ENCODE measurements at regions not wholly inside any gene's neighbourhood (a gene's known extent, or its start where the extent isn't known, plus 50 kb on each side); places are given as distances from the start of the nearest gene placed in this dataset.
"Not testable (repeated sequence)": the region's sequence is repeated elsewhere in the genome, so short reads cannot be mapped to it uniquely, and the experiment has no call there.

DNA sequence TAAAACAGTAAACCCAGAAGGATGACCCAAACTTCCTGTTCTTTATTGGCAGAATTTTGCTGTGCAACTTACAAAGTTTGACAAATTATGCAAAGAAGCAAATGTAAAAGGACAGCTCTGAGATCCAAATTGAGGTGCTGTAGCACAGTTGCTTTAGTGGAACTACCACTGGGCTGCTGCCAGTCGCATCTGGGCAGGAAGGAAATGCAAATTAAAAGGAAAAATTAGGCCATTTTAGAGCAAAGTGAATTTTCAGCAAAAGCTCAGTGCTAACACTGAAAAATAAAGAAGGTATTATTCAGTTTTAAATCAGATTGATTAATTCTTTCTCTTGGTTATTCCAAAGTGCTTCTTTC lies 104.5 kb downstream of the ZMAT3 start:
- H3K9me3 Mint-ChIP-seq = no peaks in the 10 kb centered on the region
- H3K36me3 Mint-ChIP-seq (ENCODE audit: insufficient read depth) = no peaks in the 10 kb centered on the region
- peaks cover 13% of the 10 kb centered on the region for H3K4me1 Mint-ChIP-seq (ENCODE audit: low read depth)
- DNase-seq (no peak), ATAC-seq (no peak)
- no peaks in the 10 kb centered on the region for H3K27me3 Mint-ChIP-seq (ENCODE audit: low read depth)
- no peak overlapping the region for H3K4me3 Mint-ChIP-seq

DNA sequence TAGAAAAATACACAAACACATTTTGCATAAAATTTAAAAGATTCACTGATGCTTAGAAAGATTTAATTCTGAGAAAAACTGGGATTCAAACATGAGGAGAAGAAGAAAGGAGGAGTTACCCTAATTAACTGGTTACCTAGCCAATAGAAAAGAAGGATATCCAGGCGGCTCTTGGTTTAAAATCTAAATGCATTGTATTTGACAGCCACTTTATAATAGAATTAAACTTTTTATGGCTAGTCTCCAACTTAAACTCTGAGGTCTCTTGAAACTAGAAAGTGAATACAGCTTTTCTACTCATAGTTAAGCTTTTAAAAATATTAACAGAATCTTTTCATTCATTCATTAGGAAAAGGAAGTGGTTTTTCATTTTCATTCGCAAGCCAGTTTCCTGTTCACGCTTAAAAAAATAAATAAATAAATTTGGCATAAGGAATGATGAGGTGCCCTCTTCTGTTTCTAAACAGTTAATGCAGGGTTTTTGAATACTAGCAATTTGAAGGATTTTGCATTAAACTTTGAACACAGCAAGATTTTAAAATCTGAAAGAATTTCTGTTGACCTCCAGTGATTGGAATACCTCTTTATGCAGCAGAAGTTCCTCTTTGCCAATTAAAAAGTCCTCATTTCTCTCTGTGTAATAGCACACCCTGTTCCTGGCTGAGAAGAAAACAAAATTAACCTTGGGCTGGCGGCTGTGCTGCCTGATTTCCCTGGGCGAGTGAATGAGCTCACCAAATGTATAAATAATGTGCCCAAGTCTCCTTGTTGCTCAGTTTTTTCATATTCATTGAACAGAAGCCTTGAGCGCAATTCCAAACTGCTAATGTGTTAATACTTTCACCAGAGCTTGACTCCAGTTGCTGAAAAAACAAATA lies 105.1 kb downstream of the ZMAT3 start:
- ATAC-seq = no peak
- H3K9me3 Mint-ChIP-seq = no peaks in the 10 kb centered on the region
- DNase-seq = no peak
- H3K4me3 Mint-ChIP-seq = no peak overlapping the region
- H3K27me3 Mint-ChIP-seq (ENCODE audit: low read depth) = no peaks in the 10 kb centered on the region
- H3K36me3 Mint-ChIP-seq (ENCODE audit: insufficient read depth) = no peaks in the 10 kb centered on the region
- H3K4me1 Mint-ChIP-seq (ENCODE audit: low read depth) = peaks cover 13% of the 10 kb centered on the region

- Mint-ChIP-seq H3K4me1 (ENCODE audit: low read depth) (peaks cover 13% of the 10 kb centered on the region), H3K9me3 (no peaks in the 10 kb centered on the region), H3K36me3 (ENCODE audit: insufficient read depth) (peaks cover 14% of the 10 kb centered on the region), H3K27me3 (ENCODE audit: low read depth) (no peaks in the 10 kb centered on the region), H3K4me3 (no peak overlapping the region)
- DNase-seq = no peak
- ATAC-seq = no peak
Observed at GRCh38 chr3:178964551-178964950, 107.1 kb downstream of the ZMAT3 start.

GRCh38 chr3:178960918-178961317 lies 110.7 kb downstream of the ZMAT3 start:
- no peaks in the 10 kb centered on the region for H3K27me3 Mint-ChIP-seq (ENCODE audit: low read depth)
- H3K4me3 Mint-ChIP-seq = no peak overlapping the region

DNA sequence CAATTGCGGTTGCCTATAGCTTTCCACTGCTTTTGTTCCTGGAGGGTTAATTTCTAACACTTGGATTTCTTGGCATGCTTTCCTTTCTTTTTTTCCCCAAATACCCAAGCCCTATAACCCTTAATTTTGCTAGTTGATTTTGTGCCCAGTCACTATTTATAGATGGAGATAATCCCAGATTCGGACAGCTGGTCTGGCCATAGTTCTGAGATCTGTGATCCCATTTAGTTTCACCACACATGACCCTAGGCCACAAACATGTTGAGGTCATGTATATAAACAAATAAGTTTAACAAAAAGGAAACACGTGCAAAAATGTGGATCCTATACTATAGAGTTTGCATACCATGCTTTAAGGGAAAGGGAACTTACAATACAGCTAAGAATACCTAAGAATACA lies 111.4 kb downstream of the ZMAT3 start:
- no peaks in the 10 kb centered on the region for H3K9me3 Mint-ChIP-seq
- ATAC-seq (no peak), DNase-seq (no peak)
- peaks cover 18% of the 10 kb centered on the region for H3K36me3 Mint-ChIP-seq (ENCODE audit: insufficient read depth)
- no peaks in the 10 kb centered on the region for H3K4me1 Mint-ChIP-seq (ENCODE audit: low read depth)
- no peaks in the 10 kb centered on the region for H3K27me3 Mint-ChIP-seq (ENCODE audit: low read depth)
- H3K4me3 Mint-ChIP-seq = no peak overlapping the region

More at GRCh38 chr3:178960918-178961317, 110.7 kb downstream of the ZMAT3 start:
- no peak for DNase-seq
- Mint-ChIP-seq H3K36me3 (ENCODE audit: insufficient read depth) (peaks cover 18% of the 10 kb centered on the region), H3K4me1 (ENCODE audit: low read depth) (no peaks in the 10 kb centered on the region), H3K9me3 (no peaks in the 10 kb centered on the region)
- ATAC-seq = no peak

GRCh38 chr3:178950676-178951075 lies 120.9 kb downstream of the ZMAT3 start:
- Mint-ChIP-seq H3K4me1 (ENCODE audit: low read depth) (no peaks in the 10 kb centered on the region), H3K36me3 (ENCODE audit: insufficient read depth) (peaks cover 1% of the 10 kb centered on the region), H3K27me3 (ENCODE audit: low read depth) (no peaks in the 10 kb centered on the region), H3K9me3 (peaks cover 10% of the 10 kb centered on the region), H3K4me3 (no peak overlapping the region)
- ATAC-seq = no peak
- no peak for DNase-seq

GRCh38 chr3:178949896-178950295 lies 121.7 kb downstream of the ZMAT3 start:
- ATAC-seq (no peak), DNase-seq (no peak)
- peaks cover 10% of the 10 kb centered on the region for H3K9me3 Mint-ChIP-seq
- H3K4me3 Mint-ChIP-seq = no peak overlapping the region
- no peaks in the 10 kb centered on the region for H3K27me3 Mint-ChIP-seq (ENCODE audit: low read depth)
- H3K36me3 Mint-ChIP-seq (ENCODE audit: insufficient read depth) = peaks cover 1% of the 10 kb centered on the region
- H3K4me1 Mint-ChIP-seq (ENCODE audit: low read depth) = no peaks in the 10 kb centered on the region

DNA sequence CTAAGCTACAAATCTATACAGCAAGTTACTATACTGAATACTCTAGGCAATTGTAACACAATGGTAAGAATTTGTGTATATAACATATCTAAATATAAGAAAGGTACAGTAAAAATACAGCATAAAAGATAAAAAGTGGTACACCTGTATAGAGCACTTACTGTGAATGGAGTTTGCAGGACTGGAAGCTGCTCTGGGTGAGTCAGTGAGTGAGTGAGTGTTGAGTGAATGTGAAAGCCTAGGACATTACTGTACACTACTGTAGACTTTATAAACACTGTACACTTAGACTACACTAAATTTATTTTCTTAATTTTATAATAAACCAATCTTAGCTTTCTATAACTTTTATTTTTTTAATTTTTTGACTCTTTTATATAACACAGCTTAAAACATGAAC lies 123.1 kb downstream of the ZMAT3 start:
- peaks cover 4% of the 10 kb centered on the region for H3K36me3 Mint-ChIP-seq (ENCODE audit: insufficient read depth)
- DNase-seq (no peak), ATAC-seq (no peak)
- peaks cover 20% of the 10 kb centered on the region for H3K9me3 Mint-ChIP-seq
- H3K4me1 Mint-ChIP-seq (ENCODE audit: low read depth) = no peaks in the 10 kb centered on the region
- no peaks in the 10 kb centered on the region for H3K27me3 Mint-ChIP-seq (ENCODE audit: low read depth)
- H3K4me3 Mint-ChIP-seq = no peak overlapping the region

DNA sequence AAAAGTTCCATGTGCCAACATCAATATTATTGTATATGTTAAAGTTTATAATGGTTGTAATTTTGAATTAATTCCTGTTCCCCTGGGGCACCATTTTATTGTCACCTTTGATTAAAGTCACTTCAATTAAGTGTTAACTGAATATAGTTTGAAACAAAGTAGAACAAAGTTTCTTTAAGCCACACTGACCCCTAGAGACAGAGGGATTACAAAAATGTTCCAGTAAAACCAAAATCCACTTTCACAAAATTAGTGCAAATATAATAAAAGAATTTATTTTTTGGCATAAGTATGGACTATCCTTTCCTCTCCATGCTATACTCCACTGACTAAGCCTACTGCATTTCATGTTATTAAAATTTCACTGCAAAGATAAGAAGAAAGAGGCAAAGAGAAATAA lies 123.9 kb downstream of the ZMAT3 start:
- no peak for ATAC-seq
- Mint-ChIP-seq H3K36me3 (ENCODE audit: insufficient read depth) (peaks cover 4% of the 10 kb centered on the region), H3K27me3 (ENCODE audit: low read depth) (no peaks in the 10 kb centered on the region)

GRCh38 chr3:178942261-178942660 lies 129.3 kb downstream of the ZMAT3 start:
- H3K4me1 Mint-ChIP-seq (ENCODE audit: low read depth); H3K36me3 Mint-ChIP-seq (ENCODE audit: insufficient read depth); H3K4me3 Mint-ChIP-seq; DNase-seq; H3K27me3 Mint-ChIP-seq (ENCODE audit: low read depth); ATAC-seq: not testable (repeated sequence)
- H3K9me3 Mint-ChIP-seq = peaks cover 23% of the 10 kb centered on the region

More for the DNA sequence above, 123.9 kb downstream of the ZMAT3 start:
- Mint-ChIP-seq H3K4me1 (ENCODE audit: low read depth) (no peaks in the 10 kb centered on the region), H3K4me3 (no peak overlapping the region), H3K9me3 (peaks cover 24% of the 10 kb centered on the region)
- DNase-seq = no peak

DNA sequence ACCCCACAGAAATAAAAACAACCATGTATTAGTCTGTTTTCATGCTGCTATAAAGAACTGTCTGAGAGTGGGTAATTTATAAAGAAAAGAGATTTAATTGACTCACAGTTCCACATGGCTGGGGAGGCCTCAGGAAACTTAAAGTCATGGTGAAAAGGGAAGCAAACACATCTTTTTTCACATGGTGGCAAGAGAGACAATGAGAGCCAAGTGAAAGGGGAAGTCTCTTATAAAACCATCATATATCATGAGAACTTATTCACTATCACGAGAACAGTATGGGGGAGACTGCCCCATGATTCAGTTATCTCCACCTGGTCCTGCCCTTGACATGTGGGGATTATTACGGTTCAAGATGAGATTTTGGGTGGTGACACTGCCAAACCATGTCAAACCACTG lies 141.5 kb downstream of the ZMAT3 start:
- no peak for DNase-seq
- peaks cover 56% of the 10 kb centered on the region for H3K9me3 Mint-ChIP-seq
- no peak for ATAC-seq
- H3K4me3 Mint-ChIP-seq = no peak overlapping the region
- H3K36me3 Mint-ChIP-seq (ENCODE audit: insufficient read depth) = no peaks in the 10 kb centered on the region
- H3K27me3 Mint-ChIP-seq (ENCODE audit: low read depth) = no peaks in the 10 kb centered on the region
- H3K4me1 Mint-ChIP-seq (ENCODE audit: low read depth) = no peaks in the 10 kb centered on the region

GRCh38 chr3:178916223-178916622 lies 155.4 kb downstream of the ZMAT3 start:
- H3K4me3 Mint-ChIP-seq = no peak overlapping the region
- H3K9me3 Mint-ChIP-seq = peaks cover 29% of the 10 kb centered on the region
- no peaks in the 10 kb centered on the region for H3K36me3 Mint-ChIP-seq (ENCODE audit: insufficient read depth)
- H3K27me3 Mint-ChIP-seq (ENCODE audit: low read depth) = peaks cover 4% of the 10 kb centered on the region
- H3K4me1 Mint-ChIP-seq (ENCODE audit: low read depth) = no peaks in the 10 kb centered on the region
- DNase-seq (no peak), ATAC-seq (no peak)

- no peak for ATAC-seq
- H3K9me3 Mint-ChIP-seq = peaks cover 29% of the 10 kb centered on the region
- H3K36me3 Mint-ChIP-seq (ENCODE audit: insufficient read depth) = no peaks in the 10 kb centered on the region
- DNase-seq = no peak
- H3K27me3 Mint-ChIP-seq (ENCODE audit: low read depth) = peaks cover 4% of the 10 kb centered on the region
- H3K4me1 Mint-ChIP-seq (ENCODE audit: low read depth) = no peaks in the 10 kb centered on the region
- no peak overlapping the region for H3K4me3 Mint-ChIP-seq
Observed at GRCh38 chr3:178915365-178915764, 156.2 kb downstream of the ZMAT3 start.

DNA sequence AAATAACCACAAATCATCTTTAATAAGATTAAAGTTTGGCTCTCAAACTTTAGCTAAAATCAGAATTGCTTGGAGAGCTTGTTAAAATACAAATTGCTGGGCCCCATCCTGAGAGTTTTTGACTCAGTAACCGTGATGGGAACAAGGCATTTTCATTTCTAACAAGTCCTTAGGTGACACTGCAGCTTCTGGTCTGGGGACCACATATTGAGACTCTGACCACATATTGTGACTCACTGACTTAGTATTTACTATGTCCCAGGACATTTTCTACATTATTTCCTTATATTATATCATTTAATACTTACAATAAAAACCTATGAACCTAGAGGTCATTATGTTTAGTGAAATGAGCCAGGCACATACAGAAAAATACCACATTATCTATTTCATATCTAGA lies 164.5 kb downstream of the ZMAT3 start:
- Mint-ChIP-seq H3K9me3 (peaks cover under 1% of the 10 kb centered on the region), H3K4me3 (no peak overlapping the region), H3K27me3 (ENCODE audit: low read depth) (peaks cover 4% of the 10 kb centered on the region), H3K36me3 (ENCODE audit: insufficient read depth) (no peaks in the 10 kb centered on the region), H3K4me1 (ENCODE audit: low read depth) (no peaks in the 10 kb centered on the region)
- no peak for ATAC-seq
- DNase-seq = no peak

DNA sequence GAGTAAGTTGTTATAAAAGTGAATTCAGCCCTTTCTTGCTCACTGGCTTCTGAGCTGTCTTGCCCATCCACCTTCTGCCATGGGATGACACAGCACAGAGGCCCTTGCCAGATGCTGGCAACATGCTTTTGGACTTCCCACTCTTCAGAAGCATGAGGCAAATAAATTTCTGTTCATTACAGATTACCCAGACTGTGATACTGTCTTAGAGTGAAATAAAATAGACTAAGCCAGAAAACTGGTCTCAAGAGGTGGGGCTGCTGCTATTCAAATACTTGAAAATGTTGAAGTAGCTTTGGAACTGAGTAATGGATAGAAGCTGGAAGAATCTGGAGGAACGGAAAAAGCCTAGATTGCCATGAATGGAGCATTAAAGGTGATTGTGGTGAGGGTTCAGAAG lies 170.4 kb downstream of the ZMAT3 start:
- H3K27me3 Mint-ChIP-seq (ENCODE audit: low read depth) = no peaks in the 10 kb centered on the region
- H3K9me3 Mint-ChIP-seq = no peaks in the 10 kb centered on the region
- H3K4me1 Mint-ChIP-seq (ENCODE audit: low read depth) = no peaks in the 10 kb centered on the region
- no peaks in the 10 kb centered on the region for H3K36me3 Mint-ChIP-seq (ENCODE audit: insufficient read depth)
- no peak overlapping the region for H3K4me3 Mint-ChIP-seq
- ATAC-seq (no peak), DNase-seq (no peak)
